ENCODE measurements at regions not wholly inside any gene's neighbourhood (a gene's known extent, or its start where the extent isn't known, plus 50 kb on each side); places are given as distances from the start of the nearest gene placed in this dataset.
A peak's percentile ranks its signal among the peaks of the same experiment; 100 is the strongest.

GRCh38 chr9:4923580-4924544 lies 61.2 kb upstream of the JAK2 start:
- Histone ChIP-seq H2AFZ (ENCODE audit: low read length) (no peak overlapping the region), H3K4me1 (ENCODE audit: insufficient read depth, low read length, severe bottlenecking) (no peaks in the 10 kb centered on the region), H3K79me2 (ENCODE audit: insufficient read depth, low read length) (no peaks in the 10 kb centered on the region), H3K36me3 (ENCODE audit: insufficient read depth, low read length) (no peaks in the 10 kb centered on the region), H3F3A (ENCODE audit: insufficient read depth, low read length) (no peaks in the 10 kb centered on the region), H3K4me3 (ENCODE audit: low read depth, low read length, poor library complexity, severe bottlenecking) (no peak overlapping the region), H3K4me2 (ENCODE audit: low read length) (no peak overlapping the region), H3K9ac (ENCODE audit: low read length) (no peak overlapping the region), H4K20me1 (ENCODE audit: insufficient read depth, low read length) (no peaks in the 10 kb centered on the region), H3K27me3 (ENCODE audit: insufficient read depth, low read length) (no peaks in the 10 kb centered on the region; the same call in 1 of the 2 replicates), H3K27ac (ENCODE audit: low read depth, low read length, poor library complexity, severe bottlenecking) (no peak overlapping the region), H3K9me2 (ENCODE audit: low read depth, low read length) (no peaks in the 10 kb centered on the region), H3K9me3 (ENCODE audit: low read length) (no peaks in the 10 kb centered on the region)
- TF ChIP-seq CTCF (IDR thresholded peaks at IDR 0.05; ENCODE audit: low read length) (peak; percentile 89), EZH2 (IDR thresholded peaks at IDR 0.05; ENCODE audit: borderline replicate concordance, low read length) (no peak)

- H3F3A ChIP-seq (ENCODE audit: insufficient read depth, low read length), result no peaks in the 10 kb centered on the region
- no peak overlapping the region for H3K9ac ChIP-seq (ENCODE audit: low read length)
- H2AFZ ChIP-seq (ENCODE audit: low read length), result no peak overlapping the region
- H3K4me2 ChIP-seq (ENCODE audit: low read length), result no peak overlapping the region
- H3K9me3 ChIP-seq (ENCODE audit: low read length), result no peaks in the 10 kb centered on the region
- H3K4me1 ChIP-seq (ENCODE audit: insufficient read depth, low read length, severe bottlenecking), result no peaks in the 10 kb centered on the region
- H3K9me2 ChIP-seq (ENCODE audit: low read depth, low read length), result no peaks in the 10 kb centered on the region
- no peaks in the 10 kb centered on the region for H3K27me3 ChIP-seq (ENCODE audit: insufficient read depth, low read length)
- H3K27ac ChIP-seq (ENCODE audit: low read depth, low read length, poor library complexity, severe bottlenecking), result no peak overlapping the region
- no peaks in the 10 kb centered on the region for H3K36me3 ChIP-seq (ENCODE audit: insufficient read depth, low read length)
- TF ChIP-seq EZH2 (IDR thresholded peaks at IDR 0.05; ENCODE audit: borderline replicate concordance, low read length), result no peak
- no peak for TF ChIP-seq CTCF (IDR thresholded peaks at IDR 0.05; ENCODE audit: low read length)
- H3K79me2 ChIP-seq (ENCODE audit: insufficient read depth, low read length), result no peaks in the 10 kb centered on the region
- no peaks in the 10 kb centered on the region for H4K20me1 ChIP-seq (ENCODE audit: insufficient read depth, low read length)
- no peak overlapping the region for H3K4me3 ChIP-seq (ENCODE audit: low read depth, low read length, poor library complexity, severe bottlenecking)
Observed at GRCh38 chr9:4926239-4926638, 58.8 kb upstream of the JAK2 start.

GRCh38 chr9:4927043-4927471 lies 58.0 kb upstream of the JAK2 start:
- Histone ChIP-seq H4K20me1 (ENCODE audit: insufficient read depth, low read length) (no peaks in the 10 kb centered on the region), H3K9me3 (ENCODE audit: low read length) (no peaks in the 10 kb centered on the region), H2AFZ (ENCODE audit: low read length) (no peak overlapping the region), H3K79me2 (ENCODE audit: insufficient read depth, low read length) (no peaks in the 10 kb centered on the region), H3K4me3 (ENCODE audit: low read depth, low read length, poor library complexity, severe bottlenecking) (no peak overlapping the region), H3K9ac (ENCODE audit: low read length) (no peak overlapping the region), H3K4me1 (ENCODE audit: insufficient read depth, low read length, severe bottlenecking) (no peaks in the 10 kb centered on the region), H3K27ac (ENCODE audit: low read depth, low read length, poor library complexity, severe bottlenecking) (no peak overlapping the region), H3K4me2 (ENCODE audit: low read length) (no peak overlapping the region), H3K9me2 (ENCODE audit: low read depth, low read length) (no peaks in the 10 kb centered on the region), H3F3A (ENCODE audit: insufficient read depth, low read length) (no peaks in the 10 kb centered on the region), H3K27me3 (ENCODE audit: insufficient read depth, low read length) (no peaks in the 10 kb centered on the region), H3K36me3 (ENCODE audit: insufficient read depth, low read length) (no peaks in the 10 kb centered on the region)
- no peak for TF ChIP-seq EZH2 (IDR thresholded peaks at IDR 0.05; ENCODE audit: borderline replicate concordance, low read length)
- no peak for TF ChIP-seq CTCF (IDR thresholded peaks at IDR 0.05; ENCODE audit: low read length)

Data from OCI-LY1 (cell line).